ENCODE measurements at regions not wholly inside any gene's neighbourhood (a gene's known extent, or its start where the extent isn't known, plus 50 kb on each side); places are given as distances from the start of the nearest gene placed in this dataset.
"Not testable (repeated sequence)": the region's sequence is repeated elsewhere in the genome, so short reads cannot be mapped to it uniquely, and the experiment has no call there.

GRCh38 chr14:49961270-49962222 is 68.7 kb downstream of the ARF6 start:
- Mint-ChIP-seq H3K36me3 (ENCODE audit: low read depth) (peaks cover 5% of the 10 kb centered on the region), H3K4me1 (ENCODE audit: low read depth) (peaks cover 61% of the 10 kb centered on the region), H3K27me3 (ENCODE audit: insufficient read depth) (no peaks in the 10 kb centered on the region), H3K27ac (peak overlapping the region; percentile 64), H3K4me3 (peak overlapping the region; percentile 16), H3K9me3 (peaks cover 3% of the 10 kb centered on the region)
- intact Hi-C loops (cut with micrococcal nuclease): loop anchor here (1.0 to 2.0 kb wide), 4 partner anchors 10 to 38 kb away; no protein-coding TSS in a partner anchor
- DNase-seq (ENCODE audit: low spot score): no peak

GRCh38 chr14:49962621-49963020 is 69.7 kb downstream of the ARF6 start:
- intact Hi-C loops (cut with micrococcal nuclease): loop anchor here (1.0 kb wide), 2 partner anchors 9 to 37 kb away; no protein-coding TSS in a partner anchor
- Mint-ChIP-seq H3K27me3 (ENCODE audit: insufficient read depth) (no peaks in the 10 kb centered on the region), H3K4me1 (ENCODE audit: low read depth) (peaks cover 67% of the 10 kb centered on the region), H3K9me3 (peaks cover 3% of the 10 kb centered on the region), H3K4me3 (peak overlapping the region; percentile 50), H3K36me3 (ENCODE audit: low read depth) (peaks cover 5% of the 10 kb centered on the region), H3K27ac (peak overlapping the region; percentile 75)
- no peak for DNase-seq (ENCODE audit: low spot score)

- H3K9me3 Mint-ChIP-seq; intact Hi-C loops (cut with micrococcal nuclease); H3K4me3 Mint-ChIP-seq; H3K27me3 Mint-ChIP-seq (ENCODE audit: insufficient read depth); H3K27ac Mint-ChIP-seq; DNase-seq (ENCODE audit: low spot score); H3K36me3 Mint-ChIP-seq (ENCODE audit: low read depth): not testable (repeated sequence)
- peaks cover 59% of the 10 kb centered on the region for H3K4me1 Mint-ChIP-seq (ENCODE audit: low read depth)
Observed at GRCh38 chr14:49965068-49965651, 72.3 kb downstream of the ARF6 start.

- Mint-ChIP-seq H3K27ac (no peak overlapping the region), H3K36me3 (ENCODE audit: low read depth) (peaks cover 5% of the 10 kb centered on the region), H3K4me1 (ENCODE audit: low read depth) (peaks cover 59% of the 10 kb centered on the region), H3K27me3 (ENCODE audit: insufficient read depth) (no peaks in the 10 kb centered on the region), H3K4me3 (no peak overlapping the region), H3K9me3 (peaks cover 3% of the 10 kb centered on the region)
- no peak for DNase-seq (ENCODE audit: low spot score)
- intact Hi-C loops (cut with micrococcal nuclease): no loop called here
Observed at GRCh38 chr14:49966304-49966809, 73.5 kb downstream of the ARF6 start.

- intact Hi-C loops (cut with micrococcal nuclease): no loop called here
- peaks cover 59% of the 10 kb centered on the region for H3K4me1 Mint-ChIP-seq (ENCODE audit: low read depth)
- H3K9me3 Mint-ChIP-seq: peaks cover 3% of the 10 kb centered on the region
- no peaks in the 10 kb centered on the region for H3K27me3 Mint-ChIP-seq (ENCODE audit: insufficient read depth)
- H3K27ac Mint-ChIP-seq: no peak overlapping the region
- H3K36me3 Mint-ChIP-seq (ENCODE audit: low read depth): peaks cover 5% of the 10 kb centered on the region
- no peak overlapping the region for H3K4me3 Mint-ChIP-seq
- no peak for DNase-seq (ENCODE audit: low spot score)
Observed at GRCh38 chr14:49966971-49967630, 74.2 kb downstream of the ARF6 start.

- Mint-ChIP-seq H3K4me3 (no peak overlapping the region), H3K4me1 (ENCODE audit: low read depth) (peaks cover 56% of the 10 kb centered on the region), H3K27me3 (ENCODE audit: insufficient read depth) (no peaks in the 10 kb centered on the region), H3K36me3 (ENCODE audit: low read depth) (peaks cover under 1% of the 10 kb centered on the region), H3K27ac (peak overlapping the region; percentile 99), H3K9me3 (no peaks in the 10 kb centered on the region)
- DNase-seq (ENCODE audit: low spot score): no peak
- intact Hi-C loops (cut with micrococcal nuclease): loop anchor here (5.0 kb wide), 1 partner anchor 262 kb away; the partner anchor contains the start of gene SOS2
Observed at GRCh38 chr14:49969961-49970360, 77.1 kb downstream of the ARF6 start.

GRCh38 chr14:49970474-49971147 is 77.7 kb downstream of the ARF6 start:
- Mint-ChIP-seq H3K27ac (peak overlapping the region; percentile 99), H3K9me3 (no peaks in the 10 kb centered on the region), H3K27me3 (ENCODE audit: insufficient read depth) (no peaks in the 10 kb centered on the region), H3K36me3 (ENCODE audit: low read depth) (no peaks in the 10 kb centered on the region), H3K4me3 (peak overlapping the region; percentile 83), H3K4me1 (ENCODE audit: low read depth) (peaks cover 61% of the 10 kb centered on the region)
- intact Hi-C loops (cut with micrococcal nuclease): loop anchor here (1.0 to 5.0 kb wide), 11 partner anchors 8 to 262 kb away; partner anchors contain the start of gene SOS2
- no peak for DNase-seq (ENCODE audit: low spot score)

- peak; percentile 48 for DNase-seq (ENCODE audit: low spot score)
- peaks cover 61% of the 10 kb centered on the region for H3K4me1 Mint-ChIP-seq (ENCODE audit: low read depth)
- no peaks in the 10 kb centered on the region for H3K36me3 Mint-ChIP-seq (ENCODE audit: low read depth)
- peak overlapping the region; percentile 83 for H3K4me3 Mint-ChIP-seq
- H3K27me3 Mint-ChIP-seq (ENCODE audit: insufficient read depth): no peaks in the 10 kb centered on the region
- H3K27ac Mint-ChIP-seq: peak overlapping the region; percentile 99
- intact Hi-C loops (cut with micrococcal nuclease): loop anchor here (1.0 to 5.0 kb wide), 11 partner anchors 9 to 261 kb away; partner anchors contain the start of gene SOS2
- H3K9me3 Mint-ChIP-seq: no peaks in the 10 kb centered on the region
Observed at GRCh38 chr14:49971156-49972130, 78.6 kb downstream of the ARF6 start.

GRCh38 chr14:49972131-49972671 is 79.3 kb downstream of the ARF6 start:
- DNase-seq (ENCODE audit: low spot score): no peak
- H3K27ac Mint-ChIP-seq: peak overlapping the region; percentile 99
- H3K9me3 Mint-ChIP-seq: no peaks in the 10 kb centered on the region
- no peaks in the 10 kb centered on the region for H3K27me3 Mint-ChIP-seq (ENCODE audit: insufficient read depth)
- peaks cover 2% of the 10 kb centered on the region for H3K36me3 Mint-ChIP-seq (ENCODE audit: low read depth)
- intact Hi-C loops (cut with micrococcal nuclease): loop anchor here (5.0 kb wide), 1 partner anchor 260 kb away; the partner anchor contains the start of gene SOS2
- H3K4me1 Mint-ChIP-seq (ENCODE audit: low read depth): peaks cover 65% of the 10 kb centered on the region
- peak overlapping the region; percentile 83 for H3K4me3 Mint-ChIP-seq

GRCh38 chr14:49972823-49973222 is 79.9 kb downstream of the ARF6 start:
- peak; percentile 36 for DNase-seq (ENCODE audit: low spot score)
- peaks cover 6% of the 10 kb centered on the region for H3K36me3 Mint-ChIP-seq (ENCODE audit: low read depth)
- no peaks in the 10 kb centered on the region for H3K27me3 Mint-ChIP-seq (ENCODE audit: insufficient read depth)
- H3K9me3 Mint-ChIP-seq: no peaks in the 10 kb centered on the region
- H3K4me3 Mint-ChIP-seq: peak overlapping the region; percentile 83
- H3K27ac Mint-ChIP-seq: peak overlapping the region; percentile 99
- peaks cover 68% of the 10 kb centered on the region for H3K4me1 Mint-ChIP-seq (ENCODE audit: low read depth)
- intact Hi-C loops (cut with micrococcal nuclease): loop anchor here (5.0 kb wide), 1 partner anchor 259 kb away; the partner anchor contains the start of gene SOS2

GRCh38 chr14:49975276-49975675 is 82.4 kb downstream of the ARF6 start:
- Mint-ChIP-seq H3K27ac (no peak overlapping the region), H3K9me3 (no peaks in the 10 kb centered on the region), H3K27me3 (ENCODE audit: insufficient read depth) (no peaks in the 10 kb centered on the region), H3K36me3 (ENCODE audit: low read depth) (peaks cover 10% of the 10 kb centered on the region), H3K4me3 (no peak overlapping the region), H3K4me1 (ENCODE audit: low read depth) (peaks cover 84% of the 10 kb centered on the region)
- no peak for DNase-seq (ENCODE audit: low spot score)
- intact Hi-C loops (cut with micrococcal nuclease): no loop called here
